DMS153 treated with DMSO at 0.1 percent for 48 hours (cell line): ENCODE measurements at regions not wholly inside any gene's neighbourhood (a gene's known extent, or its start where the extent isn't known, plus 50 kb on each side); places are given as distances from the start of the nearest gene placed in this dataset.

Experiments used
- DNase-seq: peaks from one replicate; lab custom pipeline; 2025; ENCODE audit not compliant: unreplicated experiment; lab: John Stamatoyannopoulos, UW

- no peak for DNase-seq
These were observed 55.7 kb downstream of the RTL6 start for GRCh38 chr22:44442186-44442815.

GRCh38 chr22:44441401-44442185, 56.4 kb downstream of the RTL6 start:
- DNase-seq: no peak

DNA sequence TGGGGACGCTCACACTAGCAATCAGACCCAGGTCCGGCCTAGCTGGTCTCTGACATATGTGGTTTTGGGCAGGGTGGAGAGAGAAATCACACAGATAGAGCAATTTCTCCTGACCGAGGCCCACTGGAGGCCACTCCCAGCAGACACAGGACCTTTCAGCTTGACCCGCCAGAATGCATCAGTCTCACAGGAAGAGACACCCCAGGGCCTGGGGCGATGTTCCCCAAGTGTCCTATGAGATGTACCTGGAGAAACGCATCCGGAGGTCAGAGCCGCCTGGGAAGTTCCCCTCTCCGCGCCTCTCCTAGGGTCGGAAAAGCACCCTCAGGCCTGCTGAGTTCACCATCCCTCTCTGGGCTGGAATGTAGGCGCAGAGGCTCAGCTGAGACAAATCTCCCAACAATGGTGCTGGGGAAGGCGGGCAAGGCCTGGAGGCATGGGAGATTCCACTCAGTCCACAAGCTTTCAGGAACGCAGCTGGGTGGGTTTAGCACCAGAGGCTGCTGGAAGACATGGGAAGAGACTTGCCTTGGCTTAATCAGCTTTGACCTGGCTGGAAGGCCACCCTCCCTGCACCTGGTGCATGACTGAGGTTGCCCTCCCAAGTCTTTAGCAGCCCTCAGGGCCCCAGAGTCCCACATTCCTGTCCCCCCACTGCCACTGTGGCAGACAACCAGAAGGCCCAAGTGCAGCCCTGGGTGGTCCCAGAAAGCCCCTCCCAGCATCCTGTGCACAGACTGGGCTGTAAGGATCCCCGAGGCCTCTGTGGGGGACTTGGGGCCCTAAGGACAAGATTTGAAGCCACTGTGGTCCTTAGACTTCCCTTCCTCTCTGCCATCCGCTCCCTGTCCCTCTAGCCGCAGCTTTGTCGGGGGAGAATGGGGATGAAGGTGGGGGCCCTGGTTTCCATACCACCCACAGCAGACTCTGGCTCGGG, 57.5 kb downstream of the RTL6 start:
- DNase-seq: no peak

DNA sequence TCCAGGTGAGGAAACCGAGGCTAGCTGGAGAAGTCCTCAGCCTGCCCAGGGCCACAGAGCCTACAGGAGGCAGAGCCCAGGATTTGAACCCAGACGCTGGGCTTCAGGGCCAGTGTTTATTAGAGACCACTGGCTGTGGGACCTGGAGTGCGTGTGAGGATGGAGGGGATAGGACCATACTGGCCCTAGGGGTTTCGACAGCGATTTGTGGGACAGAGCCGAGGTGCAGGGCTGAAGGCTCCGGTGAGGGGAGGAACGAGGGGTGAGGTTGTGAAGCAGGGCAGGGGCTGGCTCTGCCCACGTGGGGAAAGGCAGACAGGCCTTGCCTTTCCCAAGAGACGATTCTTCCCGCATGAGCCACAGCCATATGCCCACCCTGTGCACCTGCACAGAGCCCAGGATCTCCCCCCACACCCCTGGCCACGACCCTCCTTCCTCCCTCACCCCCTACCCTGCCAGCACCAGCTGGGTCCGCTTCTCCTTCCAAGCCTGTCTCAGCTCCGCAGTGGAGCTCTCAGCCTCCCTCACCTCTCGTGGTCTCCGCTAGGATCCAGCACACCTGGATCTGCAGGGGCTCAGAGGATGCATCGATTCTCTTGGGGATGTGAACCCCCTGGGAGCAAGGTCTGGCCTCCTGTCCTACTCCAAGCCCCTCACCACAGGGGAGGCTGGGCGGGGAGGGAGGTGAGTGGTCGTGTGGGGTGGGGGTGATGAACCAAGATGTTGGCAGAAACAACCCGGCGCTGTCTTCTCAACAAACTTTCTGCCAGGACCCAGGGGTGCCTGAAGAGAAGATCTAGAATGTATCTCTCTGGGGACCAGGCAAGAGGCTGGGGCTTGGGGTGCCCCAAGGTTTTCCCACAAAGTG, 58.4 kb downstream of the RTL6 start:
- no peak for DNase-seq

- no peak for DNase-seq
These were observed 59.4 kb downstream of the RTL6 start for GRCh38 chr22:44438481-44439131.

DNA sequence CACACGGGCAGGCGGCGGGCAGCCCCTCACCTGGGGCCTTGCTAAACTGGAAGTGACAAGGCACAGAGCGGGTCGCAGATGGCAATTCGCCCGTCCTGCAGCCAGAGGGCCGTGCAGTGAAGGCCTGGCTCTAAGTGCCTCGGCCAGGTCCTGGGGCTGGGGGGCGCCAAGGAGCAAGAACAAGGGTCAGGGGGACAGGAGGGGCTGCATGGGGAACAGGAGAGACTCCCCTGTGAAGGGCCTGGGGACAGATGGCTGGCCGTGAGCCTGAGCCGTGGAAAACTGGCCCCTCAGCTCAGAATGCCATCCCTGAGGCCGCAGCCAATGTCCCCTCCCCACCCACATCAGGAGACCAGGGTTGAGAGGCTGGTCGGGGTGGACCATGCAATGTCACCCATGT, 60.0 kb downstream of the RTL6 start:
- DNase-seq: no peak

GRCh38 chr22:44437216-44438055, 60.6 kb downstream of the RTL6 start:
- DNase-seq: no peak

DNA sequence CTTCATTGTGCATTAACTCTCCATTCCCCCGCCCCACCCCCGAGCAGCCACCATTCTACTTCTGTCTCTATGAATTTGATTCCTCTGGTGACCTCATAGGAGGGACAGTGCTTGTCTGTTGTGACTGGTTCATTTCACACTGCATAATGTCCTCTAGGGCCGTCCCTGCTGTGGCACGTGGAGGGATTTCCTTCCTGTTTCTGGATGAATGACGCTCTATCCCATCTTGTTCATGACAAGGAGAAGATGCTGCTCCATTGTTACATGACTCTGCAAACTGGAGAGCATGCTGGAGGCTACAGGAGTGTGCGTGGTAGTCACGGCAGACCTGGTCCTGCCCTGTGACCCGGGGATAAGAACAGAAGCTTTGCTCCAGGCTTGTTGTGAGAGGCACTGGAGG, 61.3 kb downstream of the RTL6 start:
- no peak for DNase-seq

DNA sequence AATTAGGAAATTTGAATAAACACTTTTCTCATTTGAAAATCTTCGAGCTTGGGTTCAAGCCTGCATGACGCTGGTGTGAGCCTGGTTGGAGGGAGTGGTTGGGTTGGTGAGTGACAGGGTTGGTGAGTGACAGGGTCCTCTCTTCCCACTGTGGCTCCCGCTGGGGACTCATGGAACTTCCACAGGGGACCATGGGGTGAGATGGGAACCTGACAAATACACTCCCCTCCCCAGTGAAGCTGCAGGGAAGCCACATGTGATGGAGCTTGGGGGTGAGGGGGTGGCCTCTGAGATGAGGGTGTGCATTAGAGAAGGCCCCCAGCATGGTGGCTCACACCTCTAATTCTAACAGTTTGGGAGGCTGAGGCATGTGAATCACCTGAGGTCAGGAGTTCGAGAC, 66.8 kb downstream of the RTL6 start:
- no peak for DNase-seq

GRCh38 chr22:44430716-44431115, 67.3 kb downstream of the RTL6 start:
- DNase-seq: no peak

DNA sequence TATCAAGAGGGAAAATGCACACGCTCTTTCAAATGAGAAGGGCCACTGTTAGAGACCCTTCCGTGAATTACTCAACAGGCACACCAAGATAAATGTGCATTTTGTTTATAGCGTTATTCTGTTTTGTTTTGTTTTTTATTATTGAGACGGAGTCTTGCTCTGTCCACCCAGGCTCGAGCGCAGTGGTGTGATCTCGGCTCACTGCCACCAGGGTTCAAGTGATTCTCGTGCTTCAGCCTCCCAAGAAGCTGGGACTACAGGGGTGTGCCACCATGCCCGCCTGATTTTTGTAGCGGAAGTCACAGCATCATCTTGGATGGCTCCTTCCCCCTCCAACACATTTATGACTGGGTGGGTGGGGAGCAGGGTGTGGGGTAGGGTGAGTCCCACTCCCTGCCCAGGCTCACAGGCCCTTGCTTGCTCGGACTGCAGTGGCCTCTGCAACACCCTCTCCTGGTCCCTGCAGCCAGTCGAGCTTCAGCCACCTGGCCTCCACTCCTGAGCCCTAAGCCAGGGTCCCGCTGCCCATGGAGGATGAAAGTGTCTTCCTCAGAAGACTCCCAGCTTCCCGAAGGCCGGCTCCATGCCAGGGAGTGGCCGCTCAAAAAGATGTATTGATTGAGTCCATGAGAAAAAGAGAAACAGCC, 68.0 kb downstream of the RTL6 start:
- no peak for DNase-seq

GRCh38 chr22:44428941-44429830, 68.8 kb downstream of the RTL6 start:
- DNase-seq: no peak

GRCh38 chr22:44427611-44428470, 70.2 kb downstream of the RTL6 start:
- DNase-seq: no peak

DNA sequence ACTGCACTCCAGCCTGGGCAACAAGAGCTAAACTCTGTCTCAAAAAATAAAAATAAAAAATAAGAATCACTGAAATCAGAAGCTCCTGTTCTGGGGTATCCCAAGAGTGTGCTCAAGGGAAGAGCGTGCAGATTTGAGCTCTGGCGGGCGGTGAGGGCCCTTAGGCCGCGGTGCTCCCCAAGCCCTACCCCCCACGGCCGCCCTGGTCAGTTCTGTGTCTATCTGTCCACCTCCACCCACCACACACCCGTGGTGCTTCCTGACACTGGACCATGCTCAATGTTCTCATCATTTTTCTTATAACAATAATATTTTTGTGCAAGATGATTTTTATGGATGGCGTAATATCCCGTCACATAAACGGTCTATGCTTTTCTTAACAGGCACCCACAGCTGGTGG, 71.1 kb downstream of the RTL6 start:
- DNase-seq: no peak

- no peak for DNase-seq
These were observed 72.4 kb downstream of the RTL6 start for GRCh38 chr22:44425694-44426045.

DNA sequence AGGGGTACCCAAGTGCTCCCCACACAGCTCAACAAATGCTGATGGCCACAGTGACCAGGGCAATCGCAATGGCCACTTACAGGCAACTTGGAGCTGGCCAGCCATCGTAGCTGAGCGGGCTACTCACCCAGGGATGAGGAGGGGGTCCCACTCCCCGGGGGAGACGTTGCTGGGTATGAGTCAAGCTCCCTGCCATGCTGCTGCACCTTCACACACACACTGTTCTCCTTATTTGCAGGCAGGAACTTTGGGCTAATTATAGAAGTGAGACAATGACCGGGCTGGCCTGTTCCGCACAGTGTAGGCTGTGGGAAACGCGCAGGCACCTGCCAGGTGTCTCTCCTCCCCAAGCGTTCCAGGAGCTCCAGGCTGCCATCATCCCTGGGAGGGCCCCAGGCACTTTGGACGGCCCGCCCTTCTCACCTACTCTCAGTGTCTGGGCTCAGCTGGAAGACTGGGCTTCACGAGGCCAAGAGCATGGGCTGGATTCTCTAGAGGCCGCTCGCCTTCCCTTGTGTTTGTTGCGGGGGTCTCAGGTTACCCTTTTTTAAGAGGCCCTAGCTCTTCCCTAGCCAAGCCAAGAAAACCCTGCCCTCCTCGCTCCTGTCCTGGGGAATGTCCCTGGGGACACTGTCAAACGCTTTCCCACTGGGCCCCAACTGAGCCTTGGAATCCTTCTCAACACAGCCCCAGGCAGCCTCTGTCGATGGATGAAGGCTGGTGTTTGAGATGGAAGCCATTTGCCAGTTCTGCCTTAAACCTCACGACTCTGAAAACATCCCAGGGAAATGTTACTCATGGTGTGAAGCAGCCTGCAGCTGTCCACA, 73.0 kb downstream of the RTL6 start:
- peak; percentile 14 for DNase-seq
